Mesothelial cell of epicardium (in vitro differentiated cells): ENCODE measurements at regions not wholly inside any gene's neighbourhood (a gene's known extent, or its start where the extent isn't known, plus 50 kb on each side); places are given as distances from the start of the nearest gene placed in this dataset.

Experiments
- DNase-seq, 2 experiments: peaks; one replicate each; pipeline ENCODE4 v3.0.0; 2021; ENCODE audit warnings: low spot score in 2 of 2; ENCODE audit not compliant: unreplicated experiment in 2 of 2
- H3K27ac Mint-ChIP-seq: 2 replicates; pipeline ENCODE4 v1.8.0; 2021; ENCODE audit warnings: mixed read lengths
- H3K27me3 Mint-ChIP-seq: 2 replicates; pipeline ENCODE4 v1.8.0; 2021; ENCODE audit warnings: low read depth, mixed read lengths
- H3K36me3 Mint-ChIP-seq: 2 replicates; pipeline ENCODE4 v1.8.0; 2021; ENCODE audit warnings: mixed read lengths
- H3K4me1 Mint-ChIP-seq: 2 replicates; pipeline ENCODE4 v1.8.0; 2021; ENCODE audit warnings: mixed read lengths
- H3K4me3 Mint-ChIP-seq: 2 replicates; pipeline ENCODE4 v1.8.0; 2021; ENCODE audit warnings: mild to moderate bottlenecking, moderate library complexity, mixed read lengths
- H3K9me3 Mint-ChIP-seq: 2 replicates; pipeline ENCODE4 v1.8.0; 2021; ENCODE audit warnings: mixed read lengths
- CTCF ChIP-seq: fragments of 200-600 bp; sonication (generic); IDR thresholded peaks from one replicate; pipeline ENCODE4 v1.5.0; 2021; ENCODE audit warnings: antibody characterized with exemption; ENCODE audit not compliant: unreplicated experiment

GRCh38 chr13:80658705-80659104 is 317.8 kb upstream of the SPRY2 start:
- no peak overlapping the region for H3K27ac Mint-ChIP-seq
- H3K27me3 Mint-ChIP-seq = no peaks in the 10 kb centered on the region
- DNase-seq = no peak
- peaks cover 5% of the 10 kb centered on the region for H3K36me3 Mint-ChIP-seq
- peaks cover 55% of the 10 kb centered on the region for H3K9me3 Mint-ChIP-seq
- no peak overlapping the region for H3K4me3 Mint-ChIP-seq
- no peaks in the 10 kb centered on the region for H3K4me1 Mint-ChIP-seq
- no peak for TF ChIP-seq CTCF

DNA sequence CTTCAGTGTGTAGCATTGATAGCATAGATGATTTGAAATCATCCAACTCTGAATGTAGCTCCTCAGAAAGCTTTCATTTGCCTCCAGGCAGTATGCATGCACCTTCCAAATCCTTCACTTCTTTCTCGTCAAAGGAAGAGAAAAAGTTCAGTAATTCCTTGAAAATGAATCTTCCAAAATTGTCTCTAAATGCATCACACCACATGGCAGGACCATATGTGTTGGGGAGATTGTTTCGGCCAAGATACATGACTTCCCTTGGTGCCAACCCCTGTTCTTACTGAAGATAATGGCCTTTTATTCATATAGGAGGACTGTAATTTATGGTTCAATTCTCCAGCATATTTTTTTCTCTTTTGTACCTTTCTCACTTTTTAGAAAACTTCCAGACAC is 315.6 kb upstream of the SPRY2 start:
- peaks cover 35% of the 10 kb centered on the region for H3K9me3 Mint-ChIP-seq
- peaks cover 3% of the 10 kb centered on the region for H3K36me3 Mint-ChIP-seq
- H3K4me3 Mint-ChIP-seq = no peak overlapping the region
- DNase-seq = no peak
- no peak for TF ChIP-seq CTCF
- H3K4me1 Mint-ChIP-seq = no peaks in the 10 kb centered on the region
- H3K27ac Mint-ChIP-seq = no peak overlapping the region
- H3K27me3 Mint-ChIP-seq = no peaks in the 10 kb centered on the region

DNA sequence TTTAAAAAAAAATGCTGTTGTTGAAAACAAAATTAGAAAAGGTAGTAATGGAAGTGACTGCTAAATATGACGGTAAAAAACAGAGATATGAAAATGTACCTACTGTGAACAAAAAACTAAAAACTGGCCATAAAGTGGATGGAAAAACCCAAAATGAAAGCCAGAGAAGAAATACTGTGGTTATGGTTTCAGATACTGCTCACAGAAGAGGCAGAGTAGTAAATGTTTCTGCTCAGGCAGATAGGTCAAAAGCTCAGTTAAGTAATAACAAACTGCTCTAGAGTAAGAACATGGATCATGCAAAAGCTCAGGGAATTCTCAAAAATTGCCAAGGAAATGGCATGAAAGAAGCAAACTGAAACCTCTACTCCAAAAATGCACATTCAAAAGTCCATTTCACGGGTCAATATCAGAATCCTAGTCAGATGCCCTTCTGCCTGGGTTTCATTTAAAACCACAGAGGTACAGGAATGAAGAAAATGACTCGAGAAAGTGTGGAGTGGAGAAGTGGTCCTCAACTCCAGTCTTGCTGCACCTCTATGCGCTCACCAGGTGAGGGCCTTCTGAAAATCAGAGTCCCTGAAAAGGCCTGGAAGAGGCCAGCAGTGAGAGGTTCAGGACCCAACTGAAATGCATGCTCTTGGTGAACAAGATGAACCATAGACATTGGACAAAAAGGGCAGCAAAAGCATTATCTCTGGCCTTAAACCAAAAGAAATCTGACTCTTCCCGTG is 315.0 kb upstream of the SPRY2 start:
- Mint-ChIP-seq H3K27ac (no peak overlapping the region), H3K4me1 (no peaks in the 10 kb centered on the region), H3K36me3 (peaks cover 3% of the 10 kb centered on the region), H3K4me3 (no peak overlapping the region), H3K27me3 (no peaks in the 10 kb centered on the region), H3K9me3 (peaks cover 35% of the 10 kb centered on the region)
- DNase-seq = no peak
- TF ChIP-seq CTCF = no peak

GRCh38 chr13:80654638-80655249 is 313.8 kb upstream of the SPRY2 start:
- Mint-ChIP-seq H3K9me3 (peaks cover 38% of the 10 kb centered on the region), H3K4me3 (no peak overlapping the region), H3K27me3 (no peaks in the 10 kb centered on the region), H3K27ac (no peak overlapping the region), H3K4me1 (no peaks in the 10 kb centered on the region), H3K36me3 (peaks cover 7% of the 10 kb centered on the region)
- no peak for DNase-seq
- no peak for TF ChIP-seq CTCF

DNA sequence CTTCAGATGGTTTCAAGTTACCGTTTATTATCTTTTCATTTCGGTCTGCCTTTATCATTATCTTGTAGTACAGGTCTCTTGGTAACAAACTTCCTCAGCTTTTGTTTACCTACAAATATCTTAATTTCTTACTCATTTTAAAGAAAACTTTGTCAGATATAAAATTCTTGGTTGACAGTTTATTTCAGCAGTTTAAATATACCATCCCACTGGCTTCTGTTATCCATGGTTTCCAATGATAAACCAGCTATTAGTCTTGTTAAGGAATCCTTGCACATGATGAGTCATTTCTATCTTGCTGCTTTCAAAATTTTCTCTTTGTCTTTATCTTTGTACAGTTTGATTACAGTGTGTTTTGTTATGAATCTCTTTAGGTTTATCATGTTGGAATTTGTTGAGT is 308.3 kb upstream of the SPRY2 start:
- DNase-seq = no peak
- TF ChIP-seq CTCF = no peak
- Mint-ChIP-seq H3K9me3 (peaks cover 34% of the 10 kb centered on the region), H3K27ac (no peak overlapping the region), H3K4me1 (no peaks in the 10 kb centered on the region), H3K36me3 (peaks cover 12% of the 10 kb centered on the region), H3K4me3 (no peak overlapping the region), H3K27me3 (no peaks in the 10 kb centered on the region)
